Urinary bladder (tissue), 3 donors: ENCODE measurements at regions not wholly inside any gene's neighbourhood (a gene's known extent, or its start where the extent isn't known, plus 50 kb on each side); places are given as distances from the start of the nearest gene placed in this dataset.
"Not testable (repeated sequence)": the region's sequence is repeated elsewhere in the genome, so short reads cannot be mapped to it uniquely, and the experiment has no call there.

Source experiments
- DNase-seq: peaks from one replicate; pipeline ENCODE4 v3.0.0-alpha.2; 2015; ENCODE audit errors: extremely low spot score
- H3K27ac ChIP-seq: one replicate; pipeline ENCODE4 v1.5.1; 2013; ENCODE audit warnings: low read depth, mild to moderate bottlenecking, moderate library complexity
- H3K36me3 ChIP-seq: one replicate; pipeline ENCODE4 v1.6.1; 2013; ENCODE audit warnings: mild to moderate bottlenecking, moderate library complexity; ENCODE audit not compliant: insufficient read depth
- H3K4me1 ChIP-seq: one replicate; pipeline ENCODE4 v1.6.1; 2013; ENCODE audit warnings: mild to moderate bottlenecking, moderate library complexity; ENCODE audit not compliant: insufficient read depth
- H3K4me3 ChIP-seq: one replicate; pipeline ENCODE4 v1.5.1; 2013; ENCODE audit warnings: low read depth, low read length
- WGBS: extraction: QIAGEN DNeasy Blood & Tissue Kit; methylation state at CpG from one replicate; pipeline ENCODE4 v1.1.7; 2013; 5-methylcytosine and 5-hydroxymethylcytosine counted together
- donor health status: healthy with polysubstance abuse.
- donor health status: healthy.

GRCh38 chr7:142514716-142515115, 234.6 kb upstream of the PRSS1 start:
- not testable (repeated sequence) for H3K27ac ChIP-seq, H3K4me3 ChIP-seq, H3K36me3 ChIP-seq, H3K4me1 ChIP-seq, DNase-seq
- WGBS = 66% methylated on average over 1 of the region's 1 CpG

DNA sequence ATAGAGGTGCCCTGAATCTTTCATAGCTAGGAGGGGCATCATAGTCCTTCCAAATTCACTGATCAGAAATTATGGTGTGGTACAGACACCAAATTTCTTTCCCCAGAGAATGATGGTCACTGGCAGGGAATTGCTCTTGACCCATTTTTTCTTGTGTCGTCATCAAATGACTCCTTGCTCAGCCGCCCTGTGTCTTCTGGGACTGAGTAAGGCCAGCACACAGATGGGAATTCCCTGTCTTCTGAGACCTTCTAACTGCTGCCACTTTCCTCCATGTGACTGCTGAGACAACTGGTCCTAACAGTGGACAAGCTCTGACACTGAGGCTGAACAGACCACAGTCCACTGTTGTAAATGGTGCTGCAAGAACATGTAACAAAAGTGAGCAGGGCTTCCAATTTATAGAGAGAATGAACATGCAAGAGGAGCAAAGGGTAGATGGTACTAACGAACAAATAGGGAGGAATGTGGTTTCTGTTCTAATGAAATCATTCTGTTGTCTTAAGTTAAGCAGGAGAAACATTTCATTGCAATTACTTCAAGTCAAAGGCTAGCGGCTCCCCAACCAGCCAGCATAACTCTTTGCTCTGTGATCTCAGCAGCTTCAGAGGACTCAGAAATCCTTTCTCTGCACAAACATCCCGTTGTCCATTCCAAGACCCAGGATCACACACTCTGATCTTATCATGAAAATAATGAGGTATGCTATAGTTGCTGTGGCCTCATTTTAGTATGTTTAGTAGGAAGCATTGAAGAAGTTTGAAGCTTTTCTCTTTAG, 235.9 kb upstream of the PRSS1 start:
- Histone ChIP-seq H3K4me3 (no peak overlapping the region), H3K27ac (no peak overlapping the region), H3K4me1 (no peaks in the 10 kb centered on the region), H3K36me3 (no peaks in the 10 kb centered on the region)
- WGBS = 61% methylated on average over 5 of the region's 5 CpGs
- DNase-seq = no peak

GRCh38 chr7:142511801-142512200, 237.5 kb upstream of the PRSS1 start:
- Histone ChIP-seq H3K27ac (no peak overlapping the region), H3K4me1 (no peaks in the 10 kb centered on the region), H3K36me3 (no peaks in the 10 kb centered on the region), H3K4me3 (no peak overlapping the region)
- 87% methylated on average over 7 of the region's 7 CpGs for WGBS
- no peak for DNase-seq

DNA sequence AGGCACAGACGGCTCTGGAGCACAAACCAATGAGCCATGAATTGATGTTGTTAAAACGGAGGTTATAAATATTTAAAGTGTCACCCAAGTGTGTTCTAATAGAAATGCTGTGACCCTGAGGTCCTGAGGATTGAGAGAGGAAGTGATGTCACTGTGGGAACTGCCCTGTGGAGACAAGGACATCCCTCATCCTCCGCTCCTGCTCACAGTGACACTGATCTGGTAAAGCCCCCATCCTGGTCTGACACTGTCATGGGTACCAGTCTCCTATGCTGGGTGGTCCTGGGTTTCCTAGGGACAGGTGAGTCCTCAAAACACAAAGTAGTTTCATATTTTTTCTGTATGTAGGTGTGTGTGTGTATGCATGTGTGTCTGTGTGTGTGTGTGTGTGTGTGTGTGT, 237.9 kb upstream of the PRSS1 start:
- no peak for DNase-seq
- Histone ChIP-seq H3K27ac (no peak overlapping the region), H3K4me3 (no peak overlapping the region), H3K36me3 (no peaks in the 10 kb centered on the region), H3K4me1 (no peaks in the 10 kb centered on the region)
- 58% methylated on average over 3 of the region's 3 CpGs for WGBS

GRCh38 chr7:142509235-142509634, 240.0 kb upstream of the PRSS1 start:
- not testable (repeated sequence) for DNase-seq, H3K4me1 ChIP-seq, H3K36me3 ChIP-seq, H3K4me3 ChIP-seq, H3K27ac ChIP-seq
- 62% methylated on average over 3 of the region's 3 CpGs for WGBS

- no peak for DNase-seq
- 59% methylated on average over 4 of the region's 4 CpGs for WGBS
- Histone ChIP-seq H3K36me3 (no peaks in the 10 kb centered on the region), H3K27ac (no peak overlapping the region), H3K4me3 (no peak overlapping the region), H3K4me1 (peaks cover 2% of the 10 kb centered on the region)
These were observed 241.0 kb upstream of the PRSS1 start for GRCh38 chr7:142508251-142508650.

GRCh38 chr7:142507799-142508198, 241.5 kb upstream of the PRSS1 start:
- no peak overlapping the region for H3K27ac ChIP-seq
- no peaks in the 10 kb centered on the region for H3K36me3 ChIP-seq
- no peak overlapping the region for H3K4me3 ChIP-seq
- H3K4me1 ChIP-seq = peaks cover 2% of the 10 kb centered on the region
- 88% methylated on average over 5 of the region's 5 CpGs for WGBS
- DNase-seq = no peak

- WGBS = 77% methylated on average over 5 of the region's 5 CpGs
- H3K36me3 ChIP-seq, H3K4me1 ChIP-seq, DNase-seq, H3K4me3 ChIP-seq, H3K27ac ChIP-seq: not testable (repeated sequence)
These were observed 242.2 kb upstream of the PRSS1 start for GRCh38 chr7:142507066-142507465.

GRCh38 chr7:142506601-142507000, 242.7 kb upstream of the PRSS1 start:
- Histone ChIP-seq H3K27ac (no peak overlapping the region), H3K36me3 (no peaks in the 10 kb centered on the region), H3K4me3 (no peak overlapping the region), H3K4me1 (peaks cover 2% of the 10 kb centered on the region)
- no peak for DNase-seq
- WGBS = 55% methylated on average over 3 of the region's 3 CpGs

DNA sequence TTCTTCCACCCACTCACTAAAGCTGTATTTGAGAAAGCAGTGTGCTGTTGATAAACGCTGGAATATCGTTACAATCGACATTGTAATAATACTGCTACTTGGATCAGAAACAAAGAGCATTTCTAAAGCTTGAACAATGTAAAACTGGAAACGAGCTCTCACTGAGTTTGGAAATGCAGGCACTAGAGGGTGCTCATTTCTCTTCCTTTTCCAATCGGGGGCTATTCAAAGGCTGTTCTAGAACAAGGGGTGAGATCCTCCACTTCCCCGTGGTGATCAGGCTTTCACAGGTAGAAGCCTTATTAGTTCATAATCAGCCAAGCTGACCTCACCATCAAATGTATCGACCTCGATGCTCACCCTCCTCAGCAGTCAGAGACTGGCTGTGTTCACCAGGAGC, 245.3 kb upstream of the PRSS1 start:
- H3K36me3 ChIP-seq, H3K4me1 ChIP-seq, DNase-seq, H3K4me3 ChIP-seq, H3K27ac ChIP-seq: not testable (repeated sequence)
- 43% methylated on average over 8 of the region's 8 CpGs for WGBS

GRCh38 chr7:142503036-142503435, 245.2 kb upstream of the PRSS58 start:
- Histone ChIP-seq H3K27ac (no peak overlapping the region), H3K4me1 (peaks cover 2% of the 10 kb centered on the region), H3K4me3 (no peak overlapping the region), H3K36me3 (no peaks in the 10 kb centered on the region)
- 74% methylated on average over 6 of the region's 6 CpGs for WGBS
- DNase-seq = no peak

GRCh38 chr7:142501434-142501833, 243.6 kb upstream of the PRSS58 start:
- no peak overlapping the region for H3K4me3 ChIP-seq
- DNase-seq = no peak
- 52% methylated on average over 1 of the region's 1 CpG for WGBS
- H3K27ac ChIP-seq = no peak overlapping the region
- peaks cover 2% of the 10 kb centered on the region for H3K4me1 ChIP-seq
- no peaks in the 10 kb centered on the region for H3K36me3 ChIP-seq

DNA sequence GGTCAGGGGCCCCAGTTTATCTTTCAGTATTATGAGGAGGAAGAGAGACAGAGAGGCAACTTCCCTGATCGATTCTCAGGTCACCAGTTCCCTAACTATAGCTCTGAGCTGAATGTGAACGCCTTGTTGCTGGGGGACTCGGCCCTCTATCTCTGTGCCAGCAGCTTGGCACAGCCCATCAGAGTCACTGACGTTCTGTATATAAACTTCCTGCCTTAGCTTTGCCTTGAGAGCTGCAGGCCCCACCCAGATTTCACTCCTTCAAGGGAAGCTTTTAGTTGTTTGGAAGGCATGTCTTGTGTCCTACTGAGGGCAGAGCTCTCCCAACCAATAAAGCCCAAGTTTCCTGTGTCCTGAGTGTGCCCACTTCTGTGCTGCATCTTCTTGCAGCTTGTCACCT, 242.5 kb upstream of the PRSS58 start:
- no peaks in the 10 kb centered on the region for H3K36me3 ChIP-seq
- DNase-seq = no peak
- H3K27ac ChIP-seq = no peak overlapping the region
- H3K4me1 ChIP-seq = peaks cover 2% of the 10 kb centered on the region
- no peak overlapping the region for H3K4me3 ChIP-seq
- WGBS = 24% methylated on average over 4 of the region's 4 CpGs

- DNase-seq = no peak
- no peak overlapping the region for H3K4me3 ChIP-seq
- no peak overlapping the region for H3K27ac ChIP-seq
- H3K4me1 ChIP-seq = peaks cover under 1% of the 10 kb centered on the region
- 74% methylated on average over 4 of the region's 4 CpGs for WGBS
- no peaks in the 10 kb centered on the region for H3K36me3 ChIP-seq
These were observed 241.8 kb upstream of the PRSS58 start for GRCh38 chr7:142499635-142500034.

DNA sequence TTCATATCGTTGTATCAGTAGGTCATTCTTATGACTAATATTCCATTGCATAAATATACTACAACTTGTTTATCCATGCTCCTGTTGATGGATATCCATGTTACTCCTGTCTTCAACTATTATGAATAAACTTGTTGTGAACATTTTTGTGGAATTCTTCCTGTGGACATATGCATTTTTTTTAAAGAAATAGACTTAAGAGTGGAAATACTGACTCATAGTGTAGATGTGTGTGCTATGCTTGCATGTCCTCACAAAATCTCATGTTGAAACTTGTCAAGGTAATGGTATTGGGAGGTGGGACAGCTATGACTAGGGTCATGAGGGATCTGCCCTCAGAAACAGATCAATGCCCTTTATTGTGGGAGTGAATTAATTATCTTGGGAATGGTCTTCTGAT, 240.5 kb upstream of the PRSS58 start:
- no peak for DNase-seq
- Histone ChIP-seq H3K36me3 (no peaks in the 10 kb centered on the region), H3K27ac (no peak overlapping the region), H3K4me1 (no peaks in the 10 kb centered on the region), H3K4me3 (no peak overlapping the region)
- 75% methylated on average over 1 of the region's 1 CpG for WGBS
